Activated CD4-positive, alpha-beta T cell treated with anti-CD3 and anti-CD28 coated beads for 48 hours (primary cell): ENCODE measurements at regions not wholly inside any gene's neighbourhood (a gene's known extent, or its start where the extent isn't known, plus 50 kb on each side); places are given as distances from the start of the nearest gene placed in this dataset.

ENCODE experiments used
- DNase-seq: peaks from one replicate; pipeline ENCODE4 v3.0.0-alpha.2; 2020

DNA sequence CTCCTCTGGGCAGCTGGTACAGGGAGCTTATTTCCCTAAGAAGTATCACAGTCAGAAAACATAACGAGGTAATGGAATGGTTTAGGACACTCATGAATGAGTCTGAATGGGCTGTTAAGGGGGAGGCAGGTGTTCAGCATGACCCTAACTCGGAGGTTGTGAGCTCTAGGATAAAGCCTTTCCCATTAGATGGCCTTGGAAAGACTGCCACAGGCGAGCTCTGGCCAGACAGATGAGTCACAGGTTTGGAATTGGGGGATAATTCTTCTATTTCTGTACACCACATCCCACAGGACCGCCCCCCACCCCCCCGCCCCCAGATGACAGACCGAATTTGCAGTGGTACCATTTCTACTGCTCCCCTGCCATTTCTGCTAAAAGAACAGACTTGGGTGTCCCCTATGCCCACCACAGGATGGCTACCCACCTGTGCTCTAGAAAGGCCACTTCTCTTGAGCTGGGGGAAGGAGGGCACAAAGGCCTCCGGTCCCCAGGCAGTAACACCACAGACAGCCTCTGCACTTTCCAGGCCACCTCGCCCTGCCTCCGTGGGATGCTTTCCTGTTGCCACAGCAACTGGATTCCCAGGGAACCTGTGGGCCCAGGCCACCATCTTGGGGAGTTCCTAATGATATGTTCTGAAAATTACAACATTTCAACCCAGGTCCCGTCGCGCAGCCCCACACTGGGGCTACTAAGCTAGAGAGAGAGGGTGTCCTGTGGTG, 76.7 kb downstream of the TRIM29 start:
- DNase-seq: no peak

DNA sequence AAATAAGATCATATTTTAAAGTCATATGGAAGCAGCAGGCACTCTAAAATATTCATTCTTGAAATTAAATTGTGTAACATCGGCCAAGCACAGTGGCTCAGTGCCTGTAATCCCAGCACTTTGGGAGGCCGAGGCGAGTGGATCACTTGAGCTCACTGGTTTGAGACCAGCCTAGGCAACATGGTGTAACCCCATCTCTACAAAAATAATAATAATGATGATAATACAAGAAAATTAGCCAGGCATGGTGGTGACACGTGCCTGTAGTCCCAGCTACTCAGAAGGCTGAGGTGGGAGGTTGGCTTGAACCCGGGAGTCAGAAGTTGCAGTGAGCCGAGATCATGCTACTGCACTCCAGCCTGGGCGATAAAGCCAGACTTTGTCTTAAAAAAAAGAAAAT, 77.4 kb downstream of the TRIM29 start:
- no peak for DNase-seq

DNA sequence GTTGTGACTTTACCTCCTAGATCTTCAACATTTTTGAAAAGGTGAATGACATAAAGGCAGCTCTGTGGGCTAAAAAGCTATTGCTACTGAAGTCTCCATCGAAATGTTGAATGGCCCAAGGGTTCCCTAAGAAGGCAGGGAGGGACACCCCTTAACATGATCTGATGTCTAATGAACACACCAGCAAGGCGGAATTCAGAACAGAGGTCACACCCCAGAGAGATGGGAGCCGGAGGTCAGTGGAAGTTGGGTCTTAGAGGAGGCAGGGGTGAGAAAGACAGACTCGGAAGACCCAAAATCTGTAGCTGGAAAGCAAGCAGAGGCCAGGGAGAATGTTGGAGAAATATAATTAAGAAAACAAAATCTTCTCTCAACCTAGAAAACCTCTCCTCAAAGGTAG, 79.0 kb downstream of the TRIM29 start:
- DNase-seq: no peak

DNA sequence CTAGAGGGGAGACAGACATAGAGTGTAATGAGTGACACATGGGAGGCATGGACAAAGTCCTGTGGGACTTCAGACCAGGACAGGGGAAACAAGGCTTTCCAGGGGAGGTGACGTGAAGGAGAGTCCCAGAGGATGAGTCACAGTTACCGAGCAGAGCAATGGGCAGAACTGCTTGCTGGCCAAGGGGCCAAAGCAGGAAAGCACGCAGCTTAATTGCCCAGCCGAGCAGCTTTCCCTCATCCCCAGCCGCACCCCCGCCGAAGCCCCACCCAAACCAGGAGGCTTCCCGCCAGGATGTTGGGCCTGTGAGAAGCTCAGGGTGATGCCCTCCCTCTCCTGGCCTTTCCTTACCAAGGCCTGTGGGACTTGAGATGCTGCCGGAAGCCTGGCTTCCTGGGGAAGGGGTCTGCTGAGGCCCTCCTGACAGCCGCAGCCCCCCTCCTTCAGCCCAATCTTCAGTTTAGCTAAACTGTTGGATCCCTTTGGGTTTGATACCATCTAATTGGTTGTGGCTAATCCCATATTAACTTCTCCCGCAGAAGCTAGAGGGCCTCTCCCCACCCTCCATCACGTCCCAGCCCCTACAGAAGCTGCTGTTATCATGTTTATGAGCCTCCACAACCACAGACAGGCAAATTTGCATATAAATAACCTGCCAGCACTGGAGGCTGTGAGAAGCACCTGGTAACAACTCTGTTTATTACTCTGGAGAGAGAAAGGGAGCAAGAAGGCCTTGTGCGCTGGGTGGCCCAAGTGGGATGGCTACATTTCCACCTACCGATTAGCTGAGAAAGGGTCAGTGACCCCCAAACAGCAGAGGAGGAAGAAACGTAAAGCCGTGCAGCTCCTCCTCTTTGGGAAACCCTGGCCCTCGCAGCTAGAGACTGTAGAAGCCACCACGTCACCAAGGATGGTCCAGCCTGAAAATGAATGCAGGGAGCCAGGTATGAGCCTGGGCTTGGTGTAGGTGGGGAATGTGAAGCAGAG, 80.0 kb downstream of the TRIM29 start:
- DNase-seq: no peak

DNA sequence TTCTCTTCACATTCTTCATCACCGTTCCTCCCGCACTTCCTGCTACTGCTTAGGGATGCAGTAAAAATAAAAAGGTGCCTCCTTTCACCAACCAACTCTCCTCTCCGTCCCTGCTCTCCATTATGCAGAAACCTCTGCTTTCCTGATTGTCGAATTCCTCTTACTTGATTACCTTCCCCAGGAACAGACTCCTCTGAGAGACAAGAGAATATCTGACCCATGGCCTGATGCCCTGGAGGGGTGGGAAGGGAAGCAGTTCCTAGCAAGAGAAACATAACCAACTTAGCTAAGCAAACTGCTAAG, 80.9 kb downstream of the TRIM29 start:
- no peak for DNase-seq

DNA sequence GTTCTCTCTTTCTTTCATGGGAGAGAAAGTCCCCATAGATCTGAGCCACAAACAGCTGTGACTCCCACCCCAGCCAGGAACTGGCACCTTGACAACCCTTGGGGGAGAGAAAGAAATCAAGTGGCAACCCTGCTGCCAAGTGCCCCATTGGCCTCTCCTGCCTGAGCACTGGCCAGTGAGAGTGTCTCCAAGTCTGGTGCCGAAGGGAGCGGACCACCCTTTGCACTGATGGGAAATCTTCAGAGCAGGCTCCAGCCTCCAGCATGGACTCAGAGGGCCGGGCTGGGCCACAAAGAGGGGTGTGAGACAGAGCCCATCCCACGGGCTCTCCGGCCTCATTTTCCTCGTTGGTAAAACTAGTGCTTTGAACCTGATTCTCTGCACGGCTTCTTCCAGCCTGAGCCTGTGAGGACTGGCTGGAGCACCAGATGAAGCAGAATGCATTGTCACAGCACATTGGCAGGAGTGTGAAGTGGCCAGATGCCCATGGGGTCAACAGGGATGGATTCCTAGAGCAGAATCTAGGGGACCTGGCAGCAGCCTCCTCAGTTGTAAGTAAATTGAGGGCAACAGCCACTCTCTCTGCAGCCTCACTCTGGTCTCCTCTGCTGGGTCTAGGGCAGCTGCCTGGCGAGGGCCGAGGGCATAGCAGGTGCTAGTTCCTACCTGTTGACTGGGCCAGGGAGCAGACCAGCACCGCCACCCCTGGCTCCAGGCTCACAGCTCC, 81.4 kb downstream of the TRIM29 start:
- DNase-seq: no peak

DNA sequence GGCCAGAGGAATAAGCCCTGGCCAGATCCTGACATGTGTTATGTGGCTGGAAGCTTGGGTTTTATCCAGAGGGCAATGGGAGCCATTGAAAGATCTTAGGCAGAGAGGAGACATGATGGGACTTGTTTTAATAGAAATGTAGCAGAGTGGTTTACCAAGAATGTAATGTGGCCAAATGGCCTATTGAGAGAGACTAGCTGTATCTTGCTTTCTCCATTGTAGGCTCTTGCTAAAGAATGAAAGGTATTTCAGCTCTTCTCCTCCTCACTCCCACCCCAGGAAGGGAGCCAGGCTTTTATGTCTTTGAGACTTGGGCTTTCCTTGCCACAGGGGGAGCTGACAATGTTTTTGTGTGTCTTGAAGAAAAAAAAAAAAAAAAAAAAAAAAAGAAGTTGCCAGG, 82.3 kb downstream of the TRIM29 start:
- DNase-seq: no peak

DNA sequence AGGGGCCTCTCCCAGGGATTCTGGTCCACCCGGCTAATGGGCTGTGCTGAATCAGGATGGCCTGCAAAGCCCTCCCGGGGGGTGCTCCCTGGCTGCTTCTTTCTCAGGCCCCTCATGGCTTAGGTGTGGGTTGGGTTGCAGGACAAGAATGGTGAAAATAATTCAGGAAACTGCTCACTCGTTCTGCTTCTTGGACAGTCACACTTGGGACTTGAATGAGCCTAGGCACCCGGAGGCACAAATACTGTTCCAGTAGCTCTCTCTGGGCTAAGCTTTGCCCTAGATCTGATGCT, 83.2 kb downstream of the TRIM29 start:
- DNase-seq: no peak

DNA sequence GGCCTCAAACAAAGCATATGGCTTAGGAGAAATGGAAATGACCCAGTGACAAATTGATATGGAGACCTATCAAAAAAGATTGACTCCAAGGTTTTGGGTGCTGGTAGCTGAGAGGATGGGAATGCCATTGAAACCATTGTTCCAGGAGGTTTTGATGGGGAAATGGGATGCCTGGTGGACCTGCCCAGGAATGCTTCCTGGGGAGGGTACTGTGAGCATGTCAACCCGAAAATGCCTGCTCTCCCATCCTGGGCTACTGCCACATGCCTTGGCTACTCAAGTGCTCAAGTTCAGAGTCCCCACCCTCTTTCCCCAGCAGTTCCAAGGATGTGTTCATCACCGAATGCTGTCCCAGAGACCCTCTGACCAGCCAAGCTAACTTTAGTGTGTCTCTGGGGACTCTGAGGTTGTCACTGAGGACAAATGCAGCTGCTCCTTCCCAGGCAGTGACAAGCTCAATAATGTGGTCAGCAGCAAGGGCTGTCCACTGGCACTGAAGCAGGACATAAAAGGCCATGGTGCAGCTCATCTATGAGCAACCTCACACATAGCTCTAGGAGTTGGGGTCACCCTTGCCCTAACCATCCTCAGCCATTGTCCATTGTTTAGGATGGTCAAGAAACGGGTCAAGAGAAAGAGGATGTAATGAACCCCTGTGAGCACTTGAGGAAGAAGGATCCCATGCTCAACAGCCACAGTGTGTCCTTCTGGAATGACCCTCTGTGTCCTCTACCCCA, 83.7 kb downstream of the TRIM29 start:
- DNase-seq: no peak

DNA sequence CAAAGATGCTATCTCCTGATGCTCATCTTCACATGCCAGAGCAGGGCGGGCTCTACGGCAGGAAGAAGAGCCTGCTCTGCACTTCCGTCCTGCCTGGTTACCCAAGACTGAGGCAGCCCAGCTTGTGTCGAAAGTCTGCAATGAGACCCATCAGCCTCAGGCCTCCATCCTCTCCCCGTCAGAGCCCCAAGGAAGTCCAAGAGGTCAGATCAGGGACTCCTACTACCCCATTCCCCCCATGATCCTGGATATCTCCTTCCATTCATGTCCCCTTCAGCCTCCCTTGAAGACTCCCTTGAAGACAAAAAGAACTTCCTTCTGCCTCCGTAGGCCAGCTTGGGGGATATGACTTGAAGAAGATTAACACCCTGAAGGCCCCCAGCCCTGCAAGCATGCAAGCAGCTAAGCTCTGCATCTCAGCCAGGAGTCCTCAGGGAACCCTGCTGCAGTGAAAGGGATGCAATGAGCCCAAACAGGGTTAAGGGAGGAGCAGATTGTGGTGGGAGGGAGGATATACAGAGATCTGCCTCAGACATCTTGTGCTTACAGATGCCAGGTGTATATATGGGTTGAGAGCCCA, 85.6 kb downstream of the TRIM29 start:
- no peak for DNase-seq

DNA sequence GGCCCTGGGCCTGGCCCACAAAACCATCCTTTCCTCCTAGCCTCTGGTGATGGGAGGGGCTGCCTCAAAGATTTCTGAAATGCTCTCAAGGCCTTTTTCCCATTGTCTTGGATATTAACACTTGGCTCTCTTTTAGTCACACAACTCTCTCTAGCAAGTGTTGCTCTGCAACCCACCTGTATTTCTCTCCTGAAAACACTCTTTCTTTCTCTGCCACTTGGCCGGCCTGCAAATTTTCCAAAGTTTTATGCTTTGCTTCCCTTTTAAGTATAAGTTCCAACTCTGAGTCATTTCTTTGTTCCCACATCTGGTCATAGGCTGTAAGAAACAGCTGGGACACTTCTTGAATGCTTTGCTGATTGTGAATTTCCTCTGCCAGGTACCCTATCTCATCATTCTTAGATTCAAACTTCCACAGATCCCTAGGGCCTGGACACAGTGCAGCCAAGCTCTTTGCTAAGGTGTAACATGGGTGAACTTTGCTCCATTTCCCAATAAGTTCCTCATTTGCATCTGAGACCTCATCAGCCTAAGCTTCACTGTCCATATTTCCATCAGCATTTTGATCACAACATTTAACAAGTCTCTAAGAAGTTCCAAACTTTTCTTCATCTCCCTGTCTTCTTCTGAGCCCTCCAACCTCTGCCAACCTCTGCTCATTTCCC, 93.8 kb downstream of the TRIM29 start:
- DNase-seq: no peak

DNA sequence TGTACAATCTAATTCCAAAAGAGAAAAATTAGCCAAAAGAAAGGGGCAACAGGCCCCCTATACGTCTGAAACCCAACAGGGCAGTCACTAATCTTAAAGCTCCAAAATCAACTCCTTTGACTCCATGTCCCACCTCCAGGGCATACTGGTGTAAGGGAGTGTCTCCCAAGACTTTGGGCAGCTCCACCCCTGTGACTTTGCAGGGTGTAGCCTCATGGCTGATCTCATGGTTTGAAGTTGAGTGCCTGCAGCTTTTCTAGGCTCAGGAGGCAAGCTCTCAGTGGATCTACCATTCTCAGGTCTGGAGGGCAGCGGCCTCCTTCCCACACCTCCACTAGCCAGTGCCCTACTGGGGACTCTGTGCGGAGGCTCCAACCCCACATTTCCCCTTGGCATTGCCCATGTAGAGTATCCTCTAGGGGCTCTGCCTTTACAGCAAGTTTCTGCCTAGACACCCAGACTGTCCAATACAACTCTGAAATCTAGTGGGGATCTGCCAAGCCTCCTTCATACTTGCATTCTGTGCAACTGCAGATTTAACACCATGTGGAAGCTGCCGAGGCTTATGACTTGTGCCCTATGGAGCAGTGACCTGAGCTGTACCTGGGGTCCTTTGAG, 94.5 kb downstream of the TRIM29 start:
- no peak for DNase-seq

DNA sequence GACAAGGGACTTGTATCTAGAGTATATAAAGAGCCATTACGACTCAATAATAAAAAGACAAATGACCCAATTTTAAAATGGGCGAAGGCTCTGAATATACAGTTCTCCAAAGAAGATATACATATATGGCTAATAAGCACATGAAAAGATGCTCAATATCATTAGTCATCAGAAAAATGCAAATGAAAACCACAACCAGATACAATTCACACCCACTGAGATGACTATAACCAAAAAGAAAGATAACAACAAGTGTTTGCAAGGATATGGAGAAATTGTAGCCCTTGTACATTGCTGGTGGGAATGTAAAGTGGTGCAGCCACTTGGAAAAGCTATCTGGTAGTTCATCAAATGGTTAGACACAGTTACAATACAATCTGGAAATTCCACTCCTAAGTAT, 96.3 kb downstream of the TRIM29 start:
- DNase-seq: no peak

DNA sequence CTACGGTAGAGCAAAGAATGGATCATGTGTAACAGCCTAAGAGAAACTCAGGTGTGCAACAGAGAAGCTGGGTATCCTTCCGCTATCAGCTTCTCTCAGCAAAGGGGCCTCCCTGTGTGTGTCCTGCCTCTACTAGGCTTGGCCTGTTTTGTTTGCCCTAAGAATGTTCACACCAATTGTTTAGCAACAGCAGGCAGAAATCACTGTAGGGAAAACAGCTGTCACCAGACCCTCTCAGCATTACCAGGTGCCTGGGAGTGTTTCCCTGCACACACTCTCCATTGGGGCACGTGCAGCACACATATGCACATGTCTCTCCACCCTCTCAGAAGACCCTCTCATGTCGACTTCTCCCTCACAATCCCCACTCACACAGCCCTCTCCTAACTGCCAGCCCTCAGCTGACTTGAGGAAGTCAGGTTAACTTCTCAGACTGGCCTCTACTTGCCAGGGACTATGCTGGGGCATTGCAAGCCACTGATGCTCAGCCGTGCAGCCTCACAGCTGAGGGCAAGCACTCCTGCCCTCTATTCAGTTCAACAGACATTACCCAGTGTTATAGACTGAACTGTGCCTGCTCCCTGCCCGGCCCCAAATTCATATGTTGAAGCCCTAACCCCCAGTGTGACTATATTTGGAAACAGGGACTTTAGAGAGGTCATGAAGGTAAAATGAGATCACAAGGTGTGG, 97.6 kb downstream of the TRIM29 start:
- DNase-seq: no peak

DNA sequence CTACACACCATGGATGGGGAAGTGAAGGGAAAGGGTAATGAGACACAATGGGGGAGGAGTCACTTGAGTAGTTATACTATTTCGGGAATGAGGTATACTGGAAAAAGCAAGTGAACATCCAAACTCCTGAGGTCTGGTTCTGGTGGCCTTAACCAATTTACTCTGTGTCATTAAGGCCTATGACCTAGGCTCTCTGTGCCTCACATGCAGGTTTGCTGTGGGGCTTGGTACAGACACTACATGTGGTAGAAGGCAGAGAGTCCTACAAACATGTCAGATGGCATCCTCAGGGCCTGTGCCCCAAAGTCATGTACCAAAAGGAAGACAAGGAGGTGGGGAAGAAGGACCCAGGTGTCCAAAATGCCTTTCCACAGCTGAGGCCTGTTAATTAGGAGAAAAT, 98.9 kb downstream of the TRIM29 start:
- no peak for DNase-seq

DNA sequence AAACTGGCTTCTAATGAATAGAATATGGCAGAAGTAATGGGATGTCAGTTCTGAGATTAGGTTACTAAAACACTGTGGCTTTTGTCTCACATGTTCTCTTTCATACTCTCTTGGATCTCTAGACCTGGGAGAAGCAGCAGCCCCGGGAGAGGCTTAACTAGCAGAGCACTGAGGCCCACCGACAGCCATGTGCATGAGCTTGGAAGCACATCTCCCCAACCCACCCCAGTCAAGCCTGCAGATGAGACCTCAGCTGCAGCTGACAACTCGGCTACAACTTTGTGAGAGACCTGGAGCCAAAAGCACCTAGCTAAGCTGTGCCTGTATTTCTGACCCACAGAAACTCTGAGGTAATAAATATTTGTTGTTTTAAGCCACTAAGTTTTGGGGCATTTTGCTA, 100.8 kb downstream of the TRIM29 start:
- no peak for DNase-seq

DNA sequence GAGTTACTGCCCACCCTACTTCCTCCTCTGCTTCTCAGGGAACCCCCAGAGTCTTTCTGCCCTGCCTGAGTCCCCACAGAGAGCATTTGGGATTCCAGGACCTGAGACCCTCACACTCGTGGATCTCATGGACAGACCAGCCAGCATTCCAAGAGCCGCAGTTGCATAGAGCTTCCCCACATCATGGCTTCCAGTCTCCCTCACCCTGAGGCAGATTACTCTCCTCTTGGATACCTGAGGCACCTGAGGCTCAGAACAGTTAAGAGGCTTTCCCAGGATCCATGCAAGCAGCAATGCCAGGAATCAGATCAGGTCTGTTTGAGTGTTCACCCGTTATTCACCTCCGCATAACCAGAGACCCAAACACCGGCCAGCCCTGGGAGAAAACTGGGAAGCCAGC, 102.2 kb downstream of the TRIM29 start:
- no peak for DNase-seq

DNA sequence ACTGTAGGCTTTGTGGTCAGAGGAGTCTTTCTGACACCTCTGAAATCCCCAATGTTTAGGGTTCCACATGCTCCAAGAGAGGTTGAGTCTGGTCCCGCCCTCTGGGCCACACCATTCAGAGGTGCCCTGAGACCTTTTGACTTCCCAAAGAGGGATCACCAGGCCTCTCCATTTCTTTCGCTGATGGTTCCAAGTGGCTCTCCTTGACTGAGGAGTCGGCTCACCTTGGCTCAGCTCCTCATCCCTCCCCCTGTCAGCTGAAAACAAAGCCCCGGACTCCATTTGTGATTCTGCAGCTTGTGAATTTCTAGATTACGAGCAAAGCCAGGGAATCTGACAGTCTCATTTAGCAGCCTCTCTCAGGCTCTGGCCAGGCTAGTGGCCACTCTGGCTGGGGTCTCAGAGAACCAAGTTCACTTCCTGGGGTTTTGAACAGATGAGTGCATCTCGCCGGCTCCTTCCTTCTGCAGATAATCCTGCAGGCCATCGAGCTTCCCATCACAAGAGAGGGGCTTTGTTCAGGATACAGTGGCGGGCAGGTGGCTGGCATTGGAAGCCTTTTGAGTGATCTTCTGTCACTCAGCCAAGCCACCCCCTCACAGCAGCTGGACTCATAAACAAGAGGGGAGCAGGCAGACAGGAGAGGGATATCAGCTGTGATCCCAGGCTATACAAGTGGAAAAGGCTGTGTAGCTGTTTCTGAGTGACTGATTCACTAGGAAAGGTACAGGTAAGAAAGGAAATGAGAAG, 102.9 kb downstream of the TRIM29 start:
- no peak for DNase-seq

DNA sequence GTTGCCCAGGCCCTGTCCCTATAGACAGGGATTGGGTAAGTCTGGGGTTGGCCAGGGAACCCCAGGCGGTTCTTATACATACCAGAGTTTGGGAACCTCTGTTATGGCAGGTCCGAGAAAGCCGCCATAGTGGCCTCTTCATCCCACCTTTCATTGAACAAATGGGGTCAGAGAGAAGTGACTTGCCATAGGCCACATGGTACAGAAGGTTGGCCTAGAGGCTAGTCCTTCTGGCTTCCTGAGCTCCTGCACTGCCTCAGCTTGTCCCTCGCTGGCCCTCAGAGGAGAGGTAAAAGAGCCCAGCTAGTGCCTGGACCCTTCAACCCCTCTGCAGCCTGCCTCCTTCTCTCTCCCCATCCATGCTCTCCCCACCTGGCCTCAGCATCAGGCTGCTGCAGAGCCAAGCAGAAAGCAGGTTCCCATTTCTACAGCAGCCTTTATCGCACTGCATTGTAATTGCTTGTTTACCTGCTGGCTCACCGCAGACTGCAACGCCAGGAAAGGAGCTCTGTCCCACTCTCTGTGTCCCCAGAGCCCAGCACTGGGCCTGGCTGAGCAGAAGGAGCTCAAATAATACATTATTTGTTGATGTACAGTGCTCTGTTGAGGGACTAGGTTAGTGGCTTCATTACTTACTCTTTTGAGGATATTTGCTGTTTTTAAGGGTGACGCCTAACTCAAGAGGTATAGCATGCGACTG, 103.6 kb downstream of the TRIM29 start:
- DNase-seq: no peak
